GM21529 (cell line): ENCODE measurements at regions not wholly inside any gene's neighbourhood (a gene's known extent, or its start where the extent isn't known, plus 50 kb on each side); places are given as distances from the start of the nearest gene placed in this dataset.

Source experiments
- ATAC-seq: cut with Tn5 transposase; IDR thresholded peaks from one replicate; pipeline ENCODE4 v1.9.1; 2021; ENCODE audit not compliant: unreplicated experiment

GRCh38 chr12:94789510-94790225 is 139.3 kb upstream of the TMCC3 start:
- ATAC-seq = no peak

DNA sequence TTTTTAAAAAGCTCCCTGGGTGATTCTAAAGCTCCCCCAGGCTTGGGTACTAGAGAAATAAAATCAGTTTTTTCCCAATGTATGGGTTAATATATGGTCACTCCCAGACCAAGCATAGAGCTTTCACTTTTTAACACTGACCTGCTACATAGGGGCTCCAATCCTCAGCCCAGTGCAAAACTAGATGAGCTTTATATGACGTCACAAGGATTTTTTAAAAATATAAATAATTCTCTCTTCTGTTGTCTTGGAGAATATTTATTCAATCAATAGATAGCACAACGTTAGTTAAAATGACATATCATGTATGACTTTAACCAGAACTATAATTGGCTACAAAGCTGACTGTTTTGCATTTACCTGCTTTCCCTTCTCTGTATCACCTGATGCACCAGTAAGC is 137.9 kb upstream of the TMCC3 start:
- ATAC-seq = no peak

GRCh38 chr12:94786906-94787305 is 136.5 kb upstream of the TMCC3 start:
- no peak for ATAC-seq

GRCh38 chr12:94783862-94784261 is 133.5 kb upstream of the TMCC3 start:
- no peak for ATAC-seq

GRCh38 chr12:94783343-94783742 is 133.0 kb upstream of the TMCC3 start:
- no peak for ATAC-seq

- ATAC-seq = no peak
Measured at GRCh38 chr12:94781835-94782234, 131.5 kb upstream of the TMCC3 start.

- no peak for ATAC-seq
Measured at GRCh38 chr12:94779485-94779884, 129.1 kb upstream of the TMCC3 start.

- no peak for ATAC-seq
Measured at GRCh38 chr12:94777936-94778335, 127.6 kb upstream of the TMCC3 start.

GRCh38 chr12:94775710-94776109 is 125.4 kb upstream of the TMCC3 start:
- no peak for ATAC-seq

DNA sequence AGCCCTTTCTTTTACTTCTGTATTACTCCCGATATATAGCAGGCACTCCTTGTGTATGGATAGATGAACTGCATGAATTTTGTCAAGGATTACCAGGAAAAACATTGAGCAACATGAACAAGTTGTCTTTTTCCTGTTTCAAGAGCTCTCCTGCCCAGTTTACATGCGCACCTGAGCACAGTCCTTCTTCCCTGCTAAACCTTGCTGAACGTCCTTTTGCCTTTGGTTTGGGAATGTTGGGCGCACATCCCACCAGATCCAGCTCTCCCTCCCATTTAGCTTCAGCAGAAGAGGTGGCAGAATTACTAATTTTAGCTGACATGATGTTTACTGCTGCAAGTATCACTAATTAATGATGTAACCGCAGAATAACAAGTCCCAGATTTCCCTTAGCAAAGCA is 121.4 kb upstream of the TMCC3 start:
- no peak for ATAC-seq

- ATAC-seq = no peak
Measured at GRCh38 chr12:94771199-94771598, 120.8 kb upstream of the TMCC3 start.

DNA sequence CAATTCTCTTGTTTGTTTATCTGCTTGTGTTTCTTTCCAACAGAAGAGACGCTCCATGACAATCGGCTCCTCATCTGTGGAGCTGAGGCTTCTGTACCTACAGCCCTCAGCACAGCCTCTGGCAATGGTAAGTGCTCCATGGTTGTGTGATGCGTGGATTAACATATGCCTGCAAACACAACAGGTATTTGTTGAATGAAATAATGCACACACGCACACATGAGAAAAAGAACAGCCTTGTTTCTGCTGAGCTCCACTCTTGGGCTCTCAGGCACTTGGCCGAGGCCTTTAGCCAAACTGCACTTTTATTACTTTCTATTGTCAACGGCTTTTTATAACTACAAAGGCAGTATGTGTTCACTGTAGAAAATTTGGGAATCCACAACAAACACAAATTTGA is 120.4 kb upstream of the TMCC3 start:
- ATAC-seq = no peak

DNA sequence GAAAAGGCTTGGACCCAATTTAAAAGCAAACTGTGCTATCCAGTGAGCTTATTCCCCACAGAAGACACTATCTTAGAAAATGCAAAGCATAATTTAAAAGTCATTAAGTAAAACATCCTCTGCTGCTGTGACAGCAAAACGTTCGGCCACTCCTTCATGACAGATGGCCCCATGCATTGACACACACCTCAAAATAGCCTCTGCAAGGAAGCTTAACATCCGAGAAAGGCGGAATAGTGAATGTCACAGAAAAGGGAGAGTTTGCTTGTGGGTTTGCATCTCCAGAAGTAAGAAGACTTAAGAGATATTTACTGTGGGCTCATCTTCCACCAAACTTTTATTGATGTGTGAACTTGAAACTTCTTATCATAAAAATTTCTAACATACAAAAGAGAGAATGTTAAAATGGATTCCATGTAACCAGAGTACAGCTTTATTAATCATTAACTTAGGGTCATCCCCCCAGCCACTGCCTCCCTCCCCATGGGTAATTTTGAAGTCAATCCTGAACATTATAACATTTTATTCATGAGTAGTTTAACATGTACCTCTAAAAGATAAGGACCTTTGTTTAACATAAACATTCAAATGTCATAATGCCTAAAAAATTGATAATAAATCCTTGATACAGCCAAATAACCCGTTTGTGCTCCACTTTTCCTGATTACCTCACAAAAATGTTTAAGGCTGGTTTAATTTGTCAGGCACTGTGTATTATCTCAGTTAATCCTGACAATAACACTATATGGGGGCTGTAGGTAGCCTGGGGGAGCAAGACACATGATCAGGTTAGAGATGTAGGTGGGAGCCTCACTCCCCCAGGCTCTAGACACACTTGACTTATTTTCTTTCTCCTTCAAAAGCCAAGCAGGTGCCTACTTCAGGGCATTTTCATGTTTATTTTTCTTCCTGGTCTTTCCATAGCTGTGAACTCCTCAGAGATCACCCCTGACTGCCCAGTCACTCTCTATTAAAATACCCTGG is 119.7 kb upstream of the TMCC3 start:
- ATAC-seq = no peak

- peak; percentile 86 for ATAC-seq
Measured at GRCh38 chr12:94769047-94769420, 118.7 kb upstream of the TMCC3 start.

- ATAC-seq = peak; percentile 50
Measured at GRCh38 chr12:94768398-94769046, 118.2 kb upstream of the TMCC3 start.

GRCh38 chr12:94767956-94768355 is 117.6 kb upstream of the TMCC3 start:
- ATAC-seq = no peak

GRCh38 chr12:94766397-94766796 is 116.0 kb upstream of the TMCC3 start:
- no peak for ATAC-seq

GRCh38 chr12:94763462-94763861 is 113.1 kb upstream of the TMCC3 start:
- no peak for ATAC-seq

GRCh38 chr12:94762943-94763342 is 112.6 kb upstream of the TMCC3 start:
- ATAC-seq = peak; percentile 8

GRCh38 chr12:94762259-94762942 is 112.0 kb upstream of the TMCC3 start:
- peak; percentile 87 for ATAC-seq

DNA sequence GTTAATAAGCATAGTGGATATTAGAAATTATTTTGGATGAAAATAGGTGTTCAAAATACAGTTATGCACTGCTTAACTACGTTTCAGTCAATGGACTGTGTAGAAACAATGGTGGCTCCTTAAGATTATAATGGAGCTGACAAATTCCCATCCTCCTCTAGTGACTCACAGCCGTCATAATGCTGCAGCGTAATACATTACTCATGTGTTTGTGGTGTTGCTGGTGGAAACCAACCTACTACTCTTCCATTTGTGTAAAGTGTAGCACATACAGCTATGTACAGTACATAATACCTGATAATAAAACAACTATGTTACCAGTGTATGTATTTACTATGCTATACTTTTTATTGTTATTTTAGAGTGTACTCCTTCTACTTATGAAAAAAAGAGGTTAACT is 111.2 kb upstream of the TMCC3 start:
- ATAC-seq = no peak
